ENCODE measurements at regions not wholly inside any gene's neighbourhood (a gene's known extent, or its start where the extent isn't known, plus 50 kb on each side); places are given as distances from the start of the nearest gene placed in this dataset. TPM values are rescaled to one million over a fixed set of nuclear protein-coding genes. Genes with fewer than 3 reads are reported as not detected.

- intact Hi-C loops (cut with DNase I): no loop called here
- Histone ChIP-seq H3K27ac (no peak overlapping the region), H3K4me3 (no peak overlapping the region), H3K9me3 (no peaks in the 10 kb centered on the region), H3K4me1 (ENCODE audit: insufficient read depth) (no peaks in the 10 kb centered on the region), H3K27me3 (no peaks in the 10 kb centered on the region), H3K36me3 (no peaks in the 10 kb centered on the region)
- no peak for DNase-seq
- 83 to 84% (median 84%) methylated on average over 6 of the region's 6 CpGs for WGBS, 3 donors
- TF ChIP-seq EP300 (IDR thresholded peaks at IDR 0.05) (no peak), POLR2A (IDR thresholded peaks at IDR 0.05) (no peak), CTCF (IDR thresholded peaks at IDR 0.05) (no peak)
Observed at GRCh38 chr10:22765660-22766547, 51.5 kb upstream of the PIP4K2A start.

- no peak for DNase-seq
- 15 to 18% (median 16%) methylated on average over 2 of the region's 2 CpGs for WGBS, 3 donors
- intact Hi-C loops (cut with DNase I): no loop called here
- Histone ChIP-seq H3K9me3 (no peaks in the 10 kb centered on the region), H3K4me3 (no peak overlapping the region), H3K36me3 (no peaks in the 10 kb centered on the region), H3K27ac (no peak overlapping the region), H3K4me1 (ENCODE audit: insufficient read depth) (no peaks in the 10 kb centered on the region), H3K27me3 (no peaks in the 10 kb centered on the region)
- TF ChIP-seq EP300 (IDR thresholded peaks at IDR 0.05) (no peak), CTCF (IDR thresholded peaks at IDR 0.05) (no peak), POLR2A (IDR thresholded peaks at IDR 0.05) (no peak)
Observed at GRCh38 chr10:22764639-22765038, 50.3 kb upstream of the PIP4K2A start.

Small RNAs in the stretch of these regions (small RNA-seq; reads per million reads assigned to genes)
- gene RNU6-413P: not detected
